ENCODE measurements at regions not wholly inside any gene's neighbourhood (a gene's known extent, or its start where the extent isn't known, plus 50 kb on each side); places are given as distances from the start of the nearest gene placed in this dataset.
"Not testable (repeated sequence)": the region's sequence is repeated elsewhere in the genome, so short reads cannot be mapped to it uniquely, and the experiment has no call there.

- Histone ChIP-seq H3K9ac (ENCODE audit: low read depth in 1 of 2, low read length in 2 of 2) (no peak overlapping the region), H3K9me3 (ENCODE audit: control insufficient read depth in 4 of 4, low read length in 3 of 4) (no peaks in the 10 kb centered on the region), H3K4me1 (ENCODE audit: control insufficient read depth in 4 of 4, insufficient read depth in 4 of 4, low read length in 3 of 4) (no peaks in the 10 kb centered on the region), H3K27me3 (ENCODE audit: control insufficient read depth in 4 of 4, insufficient read depth in 4 of 4, low read length in 3 of 4) (peaks cover 0 to 6% (median 0%) of the 10 kb centered on the region in 4 donors), H3K27ac (ENCODE audit: low read depth in 1 of 2, low read length in 2 of 2) (no peak overlapping the region), H3K4me3 (ENCODE audit: low read depth in 1 of 3, low read length in 3 of 3) (no peak overlapping the region), H3K36me3 (ENCODE audit: control insufficient read depth in 4 of 4, insufficient read depth in 3 of 4, low read depth in 1 of 4, low read length in 3 of 4) (no peaks in the 10 kb centered on the region)
- TF ChIP-seq TAF1 (conservative IDR thresholded peaks at IDR 0.05) (no peak), NR2F2 (IDR thresholded peaks at IDR 0.05) (no peak), GABPA (IDR thresholded peaks at IDR 0.05 in 1 of 2, conservative IDR thresholded peaks at IDR 0.05 in 1 of 2) (no peak), CTCF (IDR thresholded peaks at IDR 0.05; ENCODE audit: low read depth, low read length, missing input control) (no peak), HNF4A (conservative IDR thresholded peaks at IDR 0.05) (no peak), EGR1 (IDR thresholded peaks at IDR 0.05; ENCODE audit: low read depth in 2 of 2) (no peak)
- TF ChIP-seq, protein P1, sequence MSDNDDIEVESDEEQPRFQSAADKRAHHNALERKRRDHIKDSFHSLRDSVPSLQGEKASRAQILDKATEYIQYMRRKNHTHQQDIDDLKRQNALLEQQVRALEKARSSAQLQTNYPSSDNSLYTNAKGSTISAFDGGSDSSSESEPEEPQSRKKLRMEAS (IDR thresholded peaks at IDR 0.05) = no peak
- TF ChIP-seq, protein P2, sequence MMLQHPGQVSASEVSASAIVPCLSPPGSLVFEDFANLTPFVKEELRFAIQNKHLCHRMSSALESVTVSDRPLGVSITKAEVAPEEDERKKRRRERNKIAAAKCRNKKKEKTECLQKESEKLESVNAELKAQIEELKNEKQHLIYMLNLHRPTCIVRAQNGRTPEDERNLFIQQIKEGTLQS (IDR thresholded peaks at IDR 0.05) = no peak
- TF ChIP-seq, protein P3, sequence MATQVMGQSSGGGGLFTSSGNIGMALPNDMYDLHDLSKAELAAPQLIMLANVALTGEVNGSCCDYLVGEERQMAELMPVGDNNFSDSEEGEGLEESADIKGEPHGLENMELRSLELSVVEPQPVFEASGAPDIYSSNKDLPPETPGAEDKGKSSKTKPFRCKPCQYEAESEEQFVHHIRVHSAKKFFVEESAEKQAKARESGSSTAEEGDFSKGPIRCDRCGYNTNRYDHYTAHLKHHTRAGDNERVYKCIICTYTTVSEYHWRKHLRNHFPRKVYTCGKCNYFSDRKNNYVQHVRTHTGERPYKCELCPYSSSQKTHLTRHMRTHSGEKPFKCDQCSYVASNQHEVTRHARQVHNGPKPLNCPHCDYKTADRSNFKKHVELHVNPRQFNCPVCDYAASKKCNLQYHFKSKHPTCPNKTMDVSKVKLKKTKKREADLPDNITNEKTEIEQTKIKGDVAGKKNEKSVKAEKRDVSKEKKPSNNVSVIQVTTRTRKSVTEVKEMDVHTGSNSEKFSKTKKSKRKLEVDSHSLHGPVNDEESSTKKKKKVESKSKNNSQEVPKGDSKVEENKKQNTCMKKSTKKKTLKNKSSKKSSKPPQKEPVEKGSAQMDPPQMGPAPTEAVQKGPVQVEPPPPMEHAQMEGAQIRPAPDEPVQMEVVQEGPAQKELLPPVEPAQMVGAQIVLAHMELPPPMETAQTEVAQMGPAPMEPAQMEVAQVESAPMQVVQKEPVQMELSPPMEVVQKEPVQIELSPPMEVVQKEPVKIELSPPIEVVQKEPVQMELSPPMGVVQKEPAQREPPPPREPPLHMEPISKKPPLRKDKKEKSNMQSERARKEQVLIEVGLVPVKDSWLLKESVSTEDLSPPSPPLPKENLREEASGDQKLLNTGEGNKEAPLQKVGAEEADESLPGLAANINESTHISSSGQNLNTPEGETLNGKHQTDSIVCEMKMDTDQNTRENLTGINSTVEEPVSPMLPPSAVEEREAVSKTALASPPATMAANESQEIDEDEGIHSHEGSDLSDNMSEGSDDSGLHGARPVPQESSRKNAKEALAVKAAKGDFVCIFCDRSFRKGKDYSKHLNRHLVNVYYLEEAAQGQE (IDR thresholded peaks at IDR 0.05) = no peak
- 64% methylated on average over 8 of the region's 8 CpGs for WGBS
- no peak for DNase-seq (ENCODE audit: low spot score)
Measured at GRCh38 chr15:100733101-100733842, 130.9 kb downstream of the ASB7 start.

DNA sequence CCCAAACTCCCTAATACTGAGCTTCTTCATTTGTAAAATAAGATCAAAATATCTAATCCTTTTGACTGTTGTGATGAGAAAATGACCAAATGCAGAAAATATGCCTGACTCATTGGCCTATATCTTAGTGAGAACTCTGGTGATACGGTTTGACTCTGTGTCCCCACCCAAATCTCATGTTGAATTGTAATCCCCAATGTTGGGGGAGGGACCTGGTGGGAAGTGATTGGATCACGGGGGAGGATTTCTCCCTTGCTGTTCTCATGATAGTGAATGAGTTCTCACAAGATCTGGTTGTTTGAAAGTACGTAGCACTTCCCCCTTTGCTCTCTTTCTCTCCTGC, 131.4 kb downstream of the ASB7 start:
- 73% methylated on average over 3 of the region's 3 CpGs for WGBS
- DNase-seq (ENCODE audit: low spot score); H3K27me3 ChIP-seq (ENCODE audit: control insufficient read depth in 4 of 4, insufficient read depth in 4 of 4, low read length in 3 of 4); H3K9me3 ChIP-seq (ENCODE audit: control insufficient read depth in 4 of 4, low read length in 3 of 4); H3K4me3 ChIP-seq (ENCODE audit: low read depth in 1 of 3, low read length in 3 of 3); H3K36me3 ChIP-seq (ENCODE audit: control insufficient read depth in 4 of 4, insufficient read depth in 3 of 4, low read depth in 1 of 4, low read length in 3 of 4); H3K9ac ChIP-seq (ENCODE audit: low read depth in 1 of 2, low read length in 2 of 2); H3K4me1 ChIP-seq (ENCODE audit: control insufficient read depth in 4 of 4, insufficient read depth in 4 of 4, low read length in 3 of 4); H3K27ac ChIP-seq (ENCODE audit: low read depth in 1 of 2, low read length in 2 of 2): not testable (repeated sequence)

DNA sequence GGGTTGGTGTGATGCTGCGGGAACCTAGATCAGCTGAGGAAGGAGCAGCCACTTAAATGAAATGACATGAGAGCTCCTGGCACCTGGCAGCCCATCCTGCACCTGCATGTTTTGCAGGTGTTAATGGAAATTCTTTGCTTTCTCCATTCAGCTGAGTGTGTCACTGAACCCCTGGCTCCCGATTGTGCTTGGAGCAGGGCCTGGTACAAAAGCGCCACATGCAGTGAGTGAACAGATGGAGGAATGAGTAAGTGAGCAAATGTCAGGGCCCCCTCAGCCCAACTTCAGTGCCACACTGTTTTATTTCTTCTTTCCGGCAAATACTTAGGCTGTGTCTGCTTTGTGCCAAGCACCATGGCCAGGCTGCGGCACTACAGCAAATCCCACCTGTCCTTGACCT, 132.2 kb downstream of the ASB7 start:
- no peaks in the 10 kb centered on the region for H3K9me3 ChIP-seq (ENCODE audit: control insufficient read depth in 4 of 4, low read length in 3 of 4)
- no peaks in the 10 kb centered on the region for H3K4me1 ChIP-seq (ENCODE audit: control insufficient read depth in 4 of 4, insufficient read depth in 4 of 4, low read length in 3 of 4)
- no peak overlapping the region for H3K4me3 ChIP-seq (ENCODE audit: low read depth in 1 of 3, low read length in 3 of 3)
- no peak overlapping the region for H3K27ac ChIP-seq (ENCODE audit: low read depth in 1 of 2, low read length in 2 of 2)
- H3K9ac ChIP-seq (ENCODE audit: low read depth in 1 of 2, low read length in 2 of 2) = no peak overlapping the region
- no peaks in the 10 kb centered on the region for H3K36me3 ChIP-seq (ENCODE audit: control insufficient read depth in 4 of 4, insufficient read depth in 3 of 4, low read depth in 1 of 4, low read length in 3 of 4)
- 92% methylated on average over 5 of the region's 5 CpGs for WGBS
- no peak for DNase-seq (ENCODE audit: low spot score)
- H3K27me3 ChIP-seq (ENCODE audit: control insufficient read depth in 4 of 4, insufficient read depth in 4 of 4, low read length in 3 of 4) = peaks cover 0 to 2% (median 0%) of the 10 kb centered on the region in 4 donors
- TF ChIP-seq EGR1 (IDR thresholded peaks at IDR 0.05; ENCODE audit: low read depth in 2 of 2) (no peak), GABPA (IDR thresholded peaks at IDR 0.05 in 1 of 2, conservative IDR thresholded peaks at IDR 0.05 in 1 of 2) (no peak), FOXA1 (IDR thresholded peaks at IDR 0.05) (no peak), TAF1 (conservative IDR thresholded peaks at IDR 0.05) (no peak), SP1 (IDR thresholded peaks at IDR 0.05) (no peak), HNF4A (conservative IDR thresholded peaks at IDR 0.05) (no peak), NR2F2 (IDR thresholded peaks at IDR 0.05) (no peak), RAD21 (IDR thresholded peaks at IDR 0.05) (no peak), RXRA (IDR thresholded peaks at IDR 0.05) (no peak)
- TF ChIP-seq, protein P1 (IDR thresholded peaks at IDR 0.05) = no peak
- TF ChIP-seq, protein P3 (IDR thresholded peaks at IDR 0.05) = no peak
- TF ChIP-seq, protein P2 (IDR thresholded peaks at IDR 0.05) = no peak

Measured in liver (tissue), 8 donors.